ENCODE measurements at regions not wholly inside any gene's neighbourhood (a gene's known extent, or its start where the extent isn't known, plus 50 kb on each side); places are given as distances from the start of the nearest gene placed in this dataset.

DNA sequence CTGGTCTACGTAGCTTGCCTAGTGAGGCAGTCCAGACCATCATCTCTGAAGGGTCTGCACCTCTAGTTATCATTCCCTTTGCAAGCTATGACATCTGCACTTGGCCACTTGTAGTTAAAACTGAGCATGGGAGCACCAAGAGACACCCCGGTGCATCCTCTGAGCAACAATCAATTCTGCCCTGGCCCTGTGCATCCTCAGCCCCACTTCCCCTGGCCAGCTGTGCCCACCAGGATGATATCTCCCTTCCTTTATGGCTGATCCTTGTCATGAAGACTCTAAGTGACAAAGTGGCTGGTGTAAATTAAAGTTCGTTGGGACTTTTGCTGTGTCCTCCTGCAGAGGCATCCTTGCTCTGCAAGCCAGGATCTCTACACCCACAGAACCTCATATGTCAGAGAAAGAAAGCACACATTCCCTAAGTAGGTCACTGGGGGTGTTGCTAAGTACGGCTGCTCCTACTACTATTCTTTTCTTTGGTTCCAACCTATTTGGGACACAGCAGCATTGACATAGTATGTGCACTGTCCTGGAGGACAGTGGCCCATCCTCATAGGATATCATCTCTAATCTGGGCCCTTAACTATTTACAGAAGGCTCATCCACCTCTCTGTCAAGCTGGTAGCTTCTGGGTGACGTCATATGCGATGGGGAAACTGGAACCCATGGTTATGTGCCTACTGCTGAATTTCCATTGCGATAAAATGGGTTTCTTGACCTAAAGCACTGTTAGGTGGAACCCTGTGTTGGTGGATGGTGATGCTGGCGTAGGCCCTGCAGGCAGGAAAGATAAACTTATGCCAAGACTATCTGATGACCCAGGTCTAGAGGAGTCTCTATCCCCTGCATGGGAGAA, 384.3 kb upstream of the ID2 start:
- no peak for DNase-seq (ENCODE audit: low read depth, low spot score)

GRCh38 chr2:8298783-8299182, 383.1 kb upstream of the ID2 start:
- DNase-seq (ENCODE audit: low read depth, low spot score), result no peak

DNA sequence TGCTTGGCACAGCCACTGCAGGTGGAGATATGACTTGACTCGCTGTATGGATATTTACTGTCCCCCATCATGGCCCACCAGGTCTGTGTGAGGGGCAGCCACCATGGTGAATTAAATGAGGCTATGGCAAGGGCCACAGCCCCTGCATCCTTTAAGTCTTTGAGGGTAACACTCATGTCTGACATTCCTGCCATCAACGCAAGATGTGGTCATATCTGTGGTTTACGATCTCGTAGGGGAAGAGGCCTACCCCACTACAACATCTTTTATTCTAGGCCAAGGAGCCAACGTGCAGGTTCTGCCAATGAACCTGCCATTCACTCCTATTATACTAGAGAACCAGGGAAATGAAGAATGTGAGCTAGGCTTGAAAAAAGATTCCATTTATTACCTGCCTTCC, 381.6 kb upstream of the ID2 start:
- no peak for DNase-seq (ENCODE audit: low read depth, low spot score)

GRCh38 chr2:8300905-8301304, 381.0 kb upstream of the ID2 start:
- no peak for DNase-seq (ENCODE audit: low read depth, low spot score)

- peak; percentile 22 for DNase-seq (ENCODE audit: low read depth, low spot score)
Observed at GRCh38 chr2:8303322-8303832, 378.5 kb upstream of the ID2 start.

DNA sequence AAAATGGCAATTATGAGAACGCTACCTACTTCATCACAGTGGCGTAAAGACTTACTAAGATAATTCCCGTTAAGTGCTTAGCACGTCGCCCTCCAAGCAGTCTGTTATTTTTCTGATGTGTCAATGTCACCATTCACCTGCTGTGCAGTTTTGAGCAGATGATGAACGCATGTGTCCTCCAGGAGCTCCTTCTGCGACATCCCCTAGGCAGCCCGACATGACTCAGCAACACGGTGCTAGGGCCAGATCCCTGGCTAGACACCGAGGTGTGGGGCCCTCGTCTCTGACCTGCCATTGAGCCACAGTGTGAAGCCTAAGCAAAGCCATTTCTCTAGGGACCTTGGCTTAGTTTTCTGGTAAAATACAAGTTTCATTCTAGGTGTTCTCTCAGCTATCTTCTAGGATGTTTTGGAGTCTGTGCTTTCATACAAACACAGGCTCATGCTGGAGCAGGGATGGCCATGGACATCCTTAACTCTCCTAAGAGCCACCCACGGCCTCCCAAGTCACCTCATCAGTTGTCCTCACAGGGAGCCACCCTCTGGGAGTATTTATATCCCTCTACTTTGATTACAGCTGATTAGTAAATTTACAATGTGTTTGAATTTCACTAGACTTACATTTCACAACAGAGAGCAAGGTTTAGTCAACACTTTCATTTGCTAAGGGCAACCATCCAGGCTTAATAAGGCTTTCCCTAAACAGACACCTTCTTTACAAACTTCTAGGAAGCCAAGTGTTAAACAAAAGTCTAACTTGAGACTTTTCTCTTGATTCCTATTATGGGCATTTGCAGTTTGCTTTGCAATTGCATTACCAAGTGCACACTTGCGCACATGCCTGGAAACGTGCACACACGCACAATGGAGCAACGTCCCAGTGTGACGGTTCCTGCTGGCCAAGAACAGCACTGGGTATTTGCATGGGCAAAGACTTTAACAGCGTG, 376.8 kb upstream of the ID2 start:
- peak; percentile 9 for DNase-seq (ENCODE audit: low read depth, low spot score)

- DNase-seq (ENCODE audit: low read depth, low spot score), result peak; percentile 67
Observed at GRCh38 chr2:8306530-8307351, 375.1 kb upstream of the ID2 start.

DNA sequence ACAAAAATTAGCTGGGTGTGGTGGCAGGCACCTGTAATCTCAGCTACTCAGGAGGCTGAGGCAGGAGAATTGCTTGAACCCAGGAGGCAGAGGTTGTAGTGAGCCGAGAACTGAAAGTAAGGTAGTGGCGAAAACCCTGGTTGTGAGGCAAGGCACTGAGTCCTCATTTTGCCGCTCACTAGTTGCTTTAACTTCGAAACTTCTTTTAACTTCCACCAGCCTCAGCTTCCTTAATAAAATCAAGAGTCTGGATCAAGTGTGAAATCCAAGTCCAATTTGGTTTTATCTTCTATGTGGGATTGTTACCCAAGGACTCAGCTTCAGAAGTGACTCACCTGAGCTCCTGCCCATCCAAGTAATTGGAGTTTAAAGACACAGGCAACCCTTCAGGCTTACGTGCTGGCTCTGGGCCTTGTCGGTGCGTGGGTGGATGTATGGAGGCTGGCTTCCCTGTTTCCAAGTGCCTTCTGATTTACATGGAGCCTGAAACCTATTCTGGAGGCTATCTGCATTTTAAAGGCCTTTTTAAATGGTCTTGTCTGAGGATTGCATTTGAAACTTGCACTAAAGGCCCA, 374.2 kb upstream of the ID2 start:
- peak; percentile 10 for DNase-seq (ENCODE audit: low read depth, low spot score)

DNA sequence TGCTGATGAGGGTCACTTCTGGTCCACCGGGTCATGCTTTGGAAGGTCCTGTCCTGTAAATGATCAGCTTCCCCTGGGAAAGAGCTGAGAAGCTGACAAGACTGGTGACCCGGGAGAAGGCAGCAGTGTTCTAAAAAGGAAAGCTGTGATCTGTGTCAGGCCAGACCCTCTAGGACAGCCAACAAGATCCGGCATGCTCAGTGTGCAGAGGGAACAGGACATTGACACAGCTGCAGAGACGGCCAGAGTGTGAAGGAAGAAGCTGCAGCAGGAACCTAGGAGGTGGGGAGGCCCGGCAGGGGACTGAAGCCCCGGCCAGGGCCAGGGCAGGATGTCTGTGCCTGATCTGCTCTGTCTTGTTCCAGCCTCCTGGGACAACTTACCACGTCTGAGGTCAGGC, 372.7 kb upstream of the ID2 start:
- DNase-seq (ENCODE audit: low read depth, low spot score), result no peak

DNA sequence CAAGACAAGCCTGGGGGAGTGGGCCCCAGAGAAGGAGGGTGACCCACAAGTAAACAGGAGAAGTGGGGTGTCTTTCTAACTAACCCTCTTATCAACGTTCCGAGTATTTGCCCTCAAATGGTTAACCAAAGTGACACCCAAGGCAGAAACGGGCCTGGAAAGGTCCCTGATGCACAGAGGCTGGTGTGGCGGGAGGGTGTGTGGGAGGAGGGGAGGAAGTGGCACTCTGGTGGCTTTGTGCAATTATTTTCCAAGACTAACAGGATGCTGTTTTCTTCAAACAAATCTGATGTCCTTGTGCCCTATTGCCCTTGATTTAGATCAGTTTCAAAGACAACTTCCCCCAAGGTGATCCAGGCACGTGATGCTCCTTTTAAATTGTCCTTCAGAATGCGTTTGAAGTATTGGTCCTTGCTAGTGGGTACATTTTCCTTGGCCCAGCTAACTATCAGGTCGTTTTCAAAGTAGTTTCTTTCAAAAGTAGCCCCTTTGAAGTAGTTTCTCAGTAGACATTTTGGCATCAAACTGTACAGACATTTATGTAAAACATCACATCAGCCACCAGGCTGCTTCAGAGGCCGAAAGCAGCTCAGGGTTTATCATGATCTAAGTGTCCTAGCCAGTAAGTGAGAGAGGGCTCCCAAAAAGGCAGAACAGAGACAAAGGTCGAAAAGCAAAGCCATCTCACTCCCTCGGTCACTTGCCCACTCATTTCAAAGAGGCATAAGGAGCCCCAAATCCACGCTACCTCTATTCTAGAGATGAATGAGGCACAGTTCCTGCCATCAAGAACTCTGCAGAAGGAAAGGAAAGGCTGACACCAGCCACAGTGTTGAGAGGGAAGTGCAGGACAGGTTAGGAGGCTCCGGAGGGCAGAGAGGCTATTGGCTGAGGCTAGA, 371.1 kb upstream of the ID2 start:
- DNase-seq (ENCODE audit: low read depth, low spot score), result no peak

DNA sequence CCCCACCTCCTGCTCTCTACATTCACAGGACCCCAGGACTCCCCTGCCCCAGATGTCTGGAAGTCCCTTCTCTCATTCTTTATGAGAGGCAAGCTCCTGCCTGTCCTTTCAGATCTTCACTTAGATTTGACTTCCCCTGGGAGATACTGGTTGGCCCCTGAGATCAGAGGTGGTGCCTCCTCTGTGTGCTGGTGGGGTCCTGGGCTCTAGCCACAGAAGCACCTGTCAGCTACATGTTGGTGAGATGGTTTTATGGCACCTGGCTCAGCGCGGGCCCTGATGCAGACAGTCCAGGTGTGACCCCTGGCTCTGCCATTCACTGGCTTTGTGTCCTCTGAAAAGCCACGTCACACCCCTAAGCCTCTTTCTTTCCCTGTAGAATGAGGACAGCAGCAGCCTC, 369.6 kb upstream of the ID2 start:
- no peak for DNase-seq (ENCODE audit: low read depth, low spot score)

DNA sequence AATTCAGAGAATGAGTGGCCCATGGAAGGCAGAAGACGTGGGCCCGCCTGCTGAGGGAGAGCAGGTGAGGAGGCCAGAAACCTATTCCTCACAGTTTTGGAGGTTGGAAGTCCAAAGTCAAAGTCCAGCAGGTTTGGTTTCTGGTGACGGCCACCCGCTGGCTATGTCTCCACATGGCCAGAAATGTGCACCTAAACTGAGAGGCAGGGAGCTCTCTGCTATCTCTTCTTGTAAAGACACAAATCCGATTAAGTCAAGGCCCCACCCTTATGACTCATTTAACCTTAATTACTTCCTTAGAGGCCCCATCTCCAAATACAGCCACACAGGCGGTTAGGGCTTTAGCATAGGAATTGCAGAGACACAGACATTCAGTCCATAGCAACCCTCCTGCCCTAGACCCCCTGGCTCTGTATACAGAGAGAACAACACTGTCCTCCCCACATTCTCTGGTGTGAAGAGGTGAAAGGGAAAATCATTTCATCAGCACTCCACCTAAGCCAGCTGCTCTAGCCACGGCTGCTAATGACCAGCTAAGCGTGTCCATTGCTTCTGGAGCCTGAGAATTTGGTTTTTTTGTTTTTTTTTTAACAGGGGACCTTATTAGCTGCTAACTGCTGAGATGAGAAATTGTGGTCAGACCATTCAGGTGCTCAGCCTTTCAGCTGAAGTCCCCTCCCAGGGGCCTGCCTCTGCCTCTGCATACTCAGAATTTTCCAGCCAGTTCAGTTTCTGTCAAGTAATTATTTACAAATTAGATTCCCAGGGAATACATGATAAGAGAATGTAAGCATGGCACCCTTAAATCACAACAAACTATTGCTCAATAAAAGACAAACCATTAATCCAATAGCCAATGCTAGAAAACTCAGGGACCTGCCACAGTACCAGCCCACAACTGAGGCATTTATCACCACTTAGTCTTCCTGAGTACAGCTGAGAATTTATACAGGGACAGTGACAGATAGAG, 368.7 kb upstream of the ID2 start:
- DNase-seq (ENCODE audit: low read depth, low spot score), result no peak

DNA sequence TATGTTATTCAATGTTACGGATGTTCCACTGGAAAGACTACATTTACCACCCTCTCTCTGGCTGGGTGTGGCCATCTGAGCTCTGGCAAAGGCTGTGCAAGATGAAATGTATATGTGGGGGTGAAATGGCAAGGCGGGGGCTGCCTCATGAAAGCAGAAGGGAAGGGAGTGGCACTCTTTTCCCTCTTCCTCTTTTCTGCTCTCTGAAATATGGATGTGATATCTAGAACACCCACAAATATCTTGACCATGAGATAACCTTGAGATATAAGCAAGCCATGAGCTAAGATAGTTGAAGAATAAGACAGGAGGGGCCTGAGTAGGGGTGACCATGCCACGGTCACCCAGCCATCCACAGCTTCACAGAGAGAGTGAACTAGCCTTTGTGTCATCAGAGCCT, 367.8 kb upstream of the ID2 start:
- DNase-seq (ENCODE audit: low read depth, low spot score), result no peak

DNA sequence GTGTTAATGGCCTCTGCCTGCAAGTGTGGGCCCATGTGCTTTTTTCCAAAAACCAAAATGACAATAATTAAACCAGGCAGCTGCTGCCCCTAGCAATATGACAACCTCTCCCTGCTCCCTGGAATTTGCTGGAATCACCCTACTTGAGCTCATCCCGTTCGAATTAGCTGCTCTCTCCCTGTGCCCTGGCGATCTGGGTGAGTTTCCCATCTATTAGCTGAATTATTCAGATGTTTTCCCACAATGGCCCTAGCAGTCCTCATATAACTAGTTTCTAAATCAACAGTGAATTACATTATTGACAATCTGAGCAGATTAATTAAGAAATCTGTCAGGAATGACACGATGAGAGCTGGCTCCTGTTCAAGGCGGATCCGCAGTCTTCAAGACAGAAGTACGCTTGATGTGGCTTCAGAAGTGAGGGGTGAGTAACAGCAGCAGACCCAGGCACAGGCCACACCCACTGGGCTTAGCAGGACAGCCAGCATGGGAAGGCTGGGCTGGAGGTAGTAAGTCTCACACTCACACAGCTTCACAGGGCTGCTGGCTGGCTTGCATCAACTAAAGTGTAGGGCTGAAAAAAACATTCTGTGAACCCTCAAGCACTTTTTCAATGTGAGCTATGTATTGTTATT, 366.2 kb upstream of the ID2 start:
- DNase-seq (ENCODE audit: low read depth, low spot score), result peak; percentile 44

GRCh38 chr2:8316356-8316755, 365.5 kb upstream of the ID2 start:
- no peak for DNase-seq (ENCODE audit: low read depth, low spot score)

DNA sequence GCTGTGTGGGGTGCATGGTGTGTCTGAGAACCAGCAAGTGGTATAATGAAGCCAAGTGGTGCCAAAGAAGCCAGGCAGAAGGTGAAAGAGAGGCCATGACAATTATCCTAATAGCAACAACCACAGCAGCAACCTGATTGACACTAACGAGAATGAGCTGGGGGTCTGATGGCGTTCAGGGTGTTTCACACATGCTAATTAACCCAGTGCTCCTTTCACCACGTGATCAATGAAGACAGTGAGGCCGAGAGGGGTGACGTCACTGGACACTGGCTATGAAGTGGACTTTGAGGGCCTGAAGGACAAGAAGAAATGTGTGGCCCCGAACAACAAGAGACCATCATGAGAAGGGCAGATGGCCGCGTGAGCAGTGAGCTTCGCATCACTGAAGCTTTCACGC, 364.4 kb upstream of the ID2 start:
- peak; percentile 26 for DNase-seq (ENCODE audit: low read depth, low spot score)

DNA sequence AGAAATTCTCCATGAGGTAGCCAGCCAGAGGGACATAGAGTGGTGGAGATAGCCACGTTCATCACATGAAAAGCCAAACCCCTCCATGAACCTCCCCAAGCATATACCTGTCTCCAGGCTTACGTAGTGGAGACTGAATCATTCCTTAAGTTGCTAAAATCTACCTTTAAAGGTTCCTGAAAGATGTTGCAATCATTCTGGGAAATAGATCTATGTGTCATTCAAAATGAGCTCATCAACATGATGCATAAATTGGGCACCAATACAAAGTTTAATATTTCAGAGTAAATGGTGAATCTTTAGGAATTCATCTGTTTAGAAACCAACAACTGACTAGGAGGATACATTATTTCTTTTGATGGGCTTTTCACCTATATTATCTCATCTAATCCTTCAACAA, 362.6 kb upstream of the ID2 start:
- no peak for DNase-seq (ENCODE audit: low read depth, low spot score)

GRCh38 chr2:8320311-8321066, 361.4 kb upstream of the ID2 start:
- peak; percentile 36 for DNase-seq (ENCODE audit: low read depth, low spot score)

All from astrocyte of the hippocampus (primary cell).